Inflammatory macrophage treated with lipopolysaccharide for 4 hours (primary cell): ENCODE measurements at regions not wholly inside any gene's neighbourhood (a gene's known extent, or its start where the extent isn't known, plus 50 kb on each side); places are given as distances from the start of the nearest gene placed in this dataset.
"Not testable (repeated sequence)": the region's sequence is repeated elsewhere in the genome, so short reads cannot be mapped to it uniquely, and the experiment has no call there.

ENCODE experiments used
- DNase-seq: peaks from one replicate; pipeline ENCODE4 v3.0.0-alpha.2; 2020

GRCh38 chr5:101929628-101930027, 366.5 kb downstream of the SLCO4C1 start:
- no peak for DNase-seq

DNA sequence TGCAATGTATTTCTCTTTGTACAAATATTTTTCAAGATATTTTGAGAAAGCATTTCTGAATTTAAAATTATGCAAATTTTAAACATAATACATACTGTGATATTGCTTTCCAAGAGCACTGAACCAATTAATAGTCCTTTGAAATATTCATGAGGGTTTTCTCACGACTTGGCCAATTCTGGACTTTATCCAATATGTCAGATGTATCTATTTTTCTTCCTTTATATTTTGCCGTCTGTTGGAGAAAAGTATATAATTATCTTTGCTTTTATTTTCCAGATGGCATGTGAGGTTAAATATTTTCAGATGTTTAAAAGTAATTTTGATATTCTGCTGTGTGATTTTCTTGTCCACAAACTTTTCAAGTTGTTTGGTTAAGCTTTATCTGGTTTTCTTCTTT, 378.9 kb downstream of the SLCO4C1 start:
- DNase-seq = no peak

- DNase-seq = no peak
These were observed 380.5 kb downstream of the SLCO4C1 start for GRCh38 chr5:101915554-101915953.

DNA sequence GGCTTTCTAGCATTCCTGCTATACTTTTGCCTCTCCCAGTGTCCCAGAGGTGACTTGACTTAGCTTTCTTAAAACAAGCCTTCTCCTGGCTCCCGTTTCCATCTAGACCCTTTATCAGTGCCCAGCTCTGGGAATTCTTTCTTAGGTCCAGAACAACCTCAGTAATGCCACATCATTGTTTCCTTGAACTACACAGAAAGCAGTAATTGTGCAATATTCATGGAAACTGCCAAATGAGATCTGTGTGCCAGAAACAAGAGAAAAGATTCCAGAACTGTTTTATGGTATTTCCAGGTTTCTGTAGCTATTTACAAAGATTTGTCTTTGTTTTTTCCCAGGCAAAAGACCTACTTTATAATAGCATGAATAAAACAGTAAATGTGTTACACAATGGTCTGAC, 391.3 kb downstream of the SLCO4C1 start:
- no peak for DNase-seq

- no peak for DNase-seq
These were observed 398.2 kb downstream of the SLCO4C1 start for GRCh38 chr5:101897914-101898313.

- no peak for DNase-seq
These were observed 401.1 kb downstream of the SLCO4C1 start for GRCh38 chr5:101894985-101895384.

DNA sequence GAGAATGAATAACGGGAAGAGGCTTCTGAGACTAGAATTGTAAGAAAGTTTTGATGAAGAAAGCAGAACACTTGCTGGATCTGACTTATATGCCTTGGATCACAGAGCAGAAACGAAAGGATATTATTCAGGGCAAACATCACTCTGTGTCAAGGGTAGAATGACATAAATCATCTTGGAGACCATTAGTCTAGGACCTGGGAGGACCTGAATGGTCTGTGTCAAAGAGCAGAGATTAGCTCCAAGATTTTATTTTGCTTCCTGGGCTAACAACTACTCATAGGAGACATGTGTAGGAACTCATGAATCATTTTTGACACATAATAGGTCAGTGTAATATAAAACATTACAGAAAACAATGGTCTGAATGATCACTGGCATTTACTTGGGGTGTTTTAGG, 417.9 kb downstream of the SLCO4C1 start:
- DNase-seq = no peak

- DNase-seq = no peak
These were observed 418.6 kb downstream of the SLCO4C1 start for GRCh38 chr5:101877451-101877850.

DNA sequence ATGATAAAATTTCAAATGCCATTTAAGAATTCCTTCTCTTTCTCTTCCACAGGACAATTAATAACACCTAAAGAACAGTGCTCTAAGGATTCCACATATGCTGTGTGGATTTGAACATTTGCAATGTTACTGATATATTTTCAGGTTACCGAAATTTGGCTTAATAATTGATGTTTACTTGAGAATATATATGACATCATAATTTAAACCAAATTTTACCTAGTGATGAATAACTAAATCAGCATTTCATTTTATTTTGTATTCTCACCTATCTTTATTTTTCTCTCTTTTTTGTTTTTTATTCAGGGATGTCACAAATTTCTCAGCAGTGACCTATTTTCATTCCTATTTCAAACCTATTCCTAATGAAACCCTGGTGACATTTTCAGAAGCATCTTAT, 429.6 kb downstream of the SLCO4C1 start:
- DNase-seq = no peak

DNA sequence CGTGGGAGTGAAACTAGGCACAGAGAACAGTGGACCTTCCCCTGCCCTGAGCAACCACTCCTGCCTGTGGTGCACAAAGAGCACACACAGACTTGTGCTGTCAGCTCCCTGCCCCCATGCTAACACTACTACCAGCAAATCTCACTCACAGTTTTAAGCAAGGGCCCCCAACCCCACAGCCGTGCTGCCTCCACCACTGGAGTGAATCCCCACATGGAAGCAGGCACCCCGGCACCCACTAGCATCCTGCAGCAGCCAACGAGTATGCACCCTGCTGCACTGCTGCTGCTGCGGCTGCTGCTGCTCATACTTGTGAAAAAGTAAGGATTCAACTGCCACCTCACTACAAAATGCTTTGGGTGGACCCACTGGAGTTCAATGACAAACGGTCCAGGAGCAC, 435.5 kb downstream of the SLCO4C1 start:
- DNase-seq = no peak

GRCh38 chr5:101860145-101860544, 435.9 kb downstream of the SLCO4C1 start:
- DNase-seq = no peak

GRCh38 chr5:101846496-101846895, 449.6 kb downstream of the SLCO4C1 start:
- DNase-seq = no peak

- no peak for DNase-seq
These were observed 453.0 kb downstream of the SLCO4C1 start for GRCh38 chr5:101843055-101843454.

GRCh38 chr5:101838435-101838834, 457.6 kb downstream of the SLCO4C1 start:
- no peak for DNase-seq

GRCh38 chr5:101829255-101829654, 466.8 kb downstream of the SLCO4C1 start:
- no peak for DNase-seq

DNA sequence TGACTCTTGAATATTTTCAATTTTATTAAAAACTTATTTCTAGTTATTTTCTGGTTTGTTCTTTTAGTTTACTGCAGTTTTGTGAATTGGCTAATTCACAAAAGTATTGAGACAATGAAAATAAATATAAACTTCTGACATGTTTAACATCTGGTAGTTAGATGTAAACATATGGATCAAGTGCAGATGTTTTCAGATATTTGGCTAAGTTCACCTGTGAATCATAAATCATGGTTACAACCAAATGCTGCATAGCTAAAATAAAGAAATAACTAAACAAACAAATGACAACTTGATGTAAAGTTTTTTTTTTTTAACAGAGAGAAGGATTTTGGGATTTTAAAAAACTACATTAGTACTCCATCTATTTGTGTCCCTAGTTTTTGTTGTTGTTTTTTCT, 484.6 kb downstream of the SLCO4C1 start:
- no peak for DNase-seq

GRCh38 chr5:101806410-101806809, 489.7 kb downstream of the SLCO4C1 start:
- DNase-seq = no peak

DNA sequence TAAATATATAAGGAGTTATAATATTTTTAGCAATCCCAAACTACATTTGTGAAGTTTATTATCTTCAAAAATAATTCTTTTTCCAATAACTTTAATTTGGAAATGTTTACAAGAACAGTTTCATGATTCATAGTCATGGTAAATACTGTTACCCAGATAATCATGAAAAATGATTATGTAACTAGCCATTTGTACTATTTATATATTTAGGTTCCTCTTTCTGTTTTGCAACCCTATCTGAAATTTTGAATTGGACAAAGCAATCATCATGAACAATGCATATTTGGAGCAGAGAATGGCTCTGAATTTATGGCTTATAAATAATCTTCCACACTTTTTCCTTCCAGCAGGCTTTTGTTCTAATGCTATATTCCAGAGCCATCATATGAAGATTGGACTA, 499.7 kb downstream of the SLCO4C1 start:
- peak; percentile 81 for DNase-seq

- no peak for DNase-seq
These were observed 507.3 kb downstream of the SLCO4C1 start for GRCh38 chr5:101788797-101789196.

DNA sequence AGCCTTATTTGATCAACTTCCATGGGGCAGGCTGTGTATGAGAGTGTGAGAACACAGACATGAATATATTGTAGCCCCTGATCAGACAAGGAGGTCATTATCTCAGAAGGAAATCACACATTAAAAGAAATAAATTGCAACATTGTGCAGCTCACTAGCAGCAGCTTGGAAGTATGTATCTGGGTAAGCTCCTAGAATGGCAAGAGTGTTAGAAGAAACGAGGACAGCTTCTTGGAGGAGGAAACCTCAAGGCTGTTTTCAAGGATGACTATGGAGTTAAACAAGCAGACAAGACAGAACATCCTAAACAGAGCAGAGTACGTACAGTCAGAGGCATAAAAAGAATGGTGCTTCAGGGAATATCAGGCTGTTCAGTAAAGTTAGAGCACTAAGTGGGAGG, 511.0 kb downstream of the SLCO4C1 start:
- no peak for DNase-seq

DNA sequence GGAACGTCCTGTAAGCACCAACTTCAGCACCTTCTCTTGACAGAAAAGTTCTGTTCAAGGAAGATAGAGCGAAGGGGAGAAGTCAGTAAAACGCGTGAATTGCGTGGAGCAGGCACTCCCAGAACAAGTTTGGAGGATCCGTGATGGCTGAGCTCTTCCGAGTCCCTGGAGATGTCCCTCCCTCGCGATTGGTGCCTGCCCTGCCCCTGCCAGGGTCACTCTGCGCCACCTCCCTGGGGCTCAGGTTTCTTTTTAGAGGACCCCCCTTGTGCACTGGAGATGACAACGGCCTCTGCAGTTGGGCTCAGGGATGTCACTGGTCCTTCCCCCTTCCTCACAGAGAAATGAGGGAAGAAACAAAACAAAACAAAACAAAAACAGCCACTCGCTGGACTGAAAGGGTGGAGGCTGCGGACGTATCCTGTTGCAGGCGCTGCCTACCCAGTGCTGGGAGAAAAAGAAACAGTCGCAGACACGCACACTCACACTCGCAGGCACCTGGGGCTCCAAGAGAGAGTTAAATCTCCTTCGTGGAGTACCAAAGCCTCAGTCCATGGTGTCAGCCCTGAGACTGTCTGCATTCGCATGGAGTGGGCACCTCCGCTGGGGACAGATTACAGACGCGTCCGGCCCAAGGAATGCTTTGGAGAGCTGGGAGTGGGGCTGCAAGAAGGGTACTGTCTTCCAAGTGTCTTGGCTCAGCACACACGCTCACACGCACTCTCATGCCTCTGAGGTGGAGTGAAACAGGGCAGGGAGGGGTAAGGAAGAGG, 512.7 kb downstream of the SLCO4C1 start:
- no peak for DNase-seq

DNA sequence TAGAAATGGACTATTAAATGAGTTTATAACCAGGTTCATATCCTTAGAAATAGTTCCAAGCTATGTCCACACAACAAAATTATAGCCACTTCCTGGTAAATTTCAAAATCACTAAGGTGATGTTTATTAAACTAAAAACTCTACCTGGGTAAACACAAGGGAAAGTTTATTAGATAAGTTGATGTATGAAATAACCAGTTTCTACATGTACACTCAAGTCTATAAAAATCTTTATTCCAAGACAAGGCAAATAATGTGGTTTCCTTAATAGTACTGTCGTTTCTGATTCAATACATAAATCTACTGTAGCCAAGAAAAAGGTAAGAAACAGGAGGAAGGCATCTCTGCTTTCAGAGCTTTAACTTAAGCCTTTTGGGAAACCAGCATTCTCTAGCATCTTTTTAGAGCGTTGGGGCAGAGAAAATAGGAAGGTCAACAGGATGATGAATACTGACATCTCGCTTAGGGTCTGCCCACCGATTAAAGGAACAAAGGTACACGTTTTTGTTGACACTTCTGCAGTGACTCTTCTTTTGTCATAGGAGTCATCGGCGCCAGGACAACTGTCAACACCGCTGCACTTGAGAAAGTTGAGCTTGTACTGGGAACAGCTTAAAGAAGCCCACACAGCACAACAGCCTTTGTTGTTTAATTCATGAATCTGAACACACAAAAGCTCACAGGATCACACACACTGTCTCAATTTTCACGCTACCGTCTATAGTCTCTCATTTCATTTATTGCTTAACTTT, 513.6 kb downstream of the SLCO4C1 start:
- DNase-seq = no peak

DNA sequence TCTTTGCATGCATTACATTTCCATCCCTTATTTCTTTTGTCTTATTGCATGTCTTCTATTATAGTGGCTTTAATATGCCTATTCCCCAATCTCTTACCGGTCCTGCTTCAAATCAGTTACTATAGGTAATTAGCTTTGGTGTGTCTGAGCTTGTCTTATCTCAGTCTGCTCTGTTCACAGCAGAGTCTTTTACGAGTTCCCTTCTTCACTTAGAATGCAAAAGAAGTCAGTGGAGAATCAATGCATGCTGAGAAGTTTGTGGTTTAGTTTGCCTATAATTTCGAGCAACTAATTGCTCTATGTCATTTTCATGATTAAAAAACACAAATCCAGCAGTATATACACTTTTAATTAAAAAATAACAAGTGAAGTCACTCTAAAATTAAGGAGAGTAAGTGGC, 545.0 kb downstream of the SLCO4C1 start:
- no peak for DNase-seq

- DNase-seq = not testable (repeated sequence)
These were observed 553.1 kb downstream of the SLCO4C1 start for GRCh38 chr5:101743000-101743399.

- no peak for DNase-seq
These were observed 567.2 kb downstream of the SLCO4C1 start for GRCh38 chr5:101728933-101729332.
